GM12878 (cell line): ENCODE measurements at regions not wholly inside any gene's neighbourhood (a gene's known extent, or its start where the extent isn't known, plus 50 kb on each side); places are given as distances from the start of the nearest gene placed in this dataset.

ENCODE experiments used
- ASH2L ChIP-seq: fragments of 300-600, 200-600 bp; sonication (generic); IDR thresholded peaks from 2 replicates; pipeline ENCODE4 v1.6.1; 2017; ENCODE audit warnings: low read depth, mild to moderate bottlenecking, borderline replicate concordance
- BHLHE40 ChIP-seq, 2 experiments: fragments of 450-650 bp in 1 of 2; IDR thresholded peaks; 2 replicates each; pipeline ENCODE4 v1.6.1; 2011 to 2017; ENCODE audit warnings: low read depth in 2 of 2, borderline replicate concordance in 1 of 2, improper control_type of control experiment in 1 of 2, low read length in 1 of 2, mild to moderate bottlenecking in 1 of 2
- CTCF ChIP-seq, 3 experiments: IDR thresholded peaks in 2 of 3; conservative IDR thresholded peaks in 1 of 3; 2 replicates each; pipeline ENCODE4 v1.5.1; 2011; ENCODE audit warnings: low read depth in 3 of 3, low read length in 3 of 3, mild to moderate bottlenecking in 3 of 3, control low read depth in 2 of 3, moderate library complexity in 2 of 3, inconsistent platforms in 1 of 3, mixed read lengths in 1 of 3; ENCODE audit not compliant: control insufficient read depth in 2 of 3, insufficient read depth in 1 of 3; ENCODE audit errors: extremely low read depth in 1 of 3
- EP300 ChIP-seq, 2 experiments: fragments of 150-350 bp in 1 of 2; IDR thresholded peaks; 2 replicates each; pipeline ENCODE4 v1.6.1; 2011 to 2012; ENCODE audit warnings: low read depth in 2 of 2, low read length in 2 of 2, borderline replicate concordance in 1 of 2, improper control_type of control experiment in 1 of 2, inconsistent platforms in 1 of 2; ENCODE audit not compliant: control insufficient read depth in 1 of 2
- JUND ChIP-seq: IDR thresholded peaks from 2 replicates; pipeline ENCODE4 v1.6.1; 2012; ENCODE audit warnings: low read depth, mild to moderate bottlenecking, low read length, improper control_type of control experiment, moderate library complexity
- POLR2A ChIP-seq: IDR thresholded peaks from 2 replicates; pipeline ENCODE4 v1.6.1; 2011; ENCODE audit warnings: low read depth, mild to moderate bottlenecking, low read length
- POLR2AphosphoS5 ChIP-seq: IDR thresholded peaks from 2 replicates; pipeline ENCODE4 v1.6.1; 2011; ENCODE audit warnings: mild to moderate bottlenecking, low read length, inconsistent platforms
- RAD21 ChIP-seq: IDR thresholded peaks from 2 replicates; pipeline ENCODE4 v1.6.1; 2011; ENCODE audit warnings: mild to moderate bottlenecking, low read depth, low read length, moderate library complexity; ENCODE audit not compliant: insufficient read depth
- RAD51 ChIP-seq: fragments of 450-650 bp; IDR thresholded peaks from 2 replicates; pipeline ENCODE4 v1.6.1; 2016; ENCODE audit warnings: moderate library complexity, mild to moderate bottlenecking, inconsistent platforms
- SMC3 ChIP-seq: IDR thresholded peaks from 2 replicates; pipeline ENCODE4 v1.6.1; 2011; ENCODE audit warnings: low read length, improper control_type of control experiment, borderline replicate concordance
- TAF1 ChIP-seq: IDR thresholded peaks from 2 replicates; pipeline ENCODE4 v1.6.1; 2011; ENCODE audit warnings: mild to moderate bottlenecking, low read depth, low read length, borderline replicate concordance
- TCF7 ChIP-seq: IDR thresholded peaks from 2 replicates; pipeline ENCODE4 v1.6.1; 2014; ENCODE audit warnings: antibody characterized with exemption, borderline replicate concordance
- USF2 ChIP-seq: IDR thresholded peaks from 2 replicates; pipeline ENCODE4 v1.6.1; 2011; ENCODE audit warnings: low read depth, low read length, improper control_type of control experiment, borderline replicate concordance
- ZNF274 ChIP-seq: IDR thresholded peaks from one replicate; pipeline ENCODE4 v1.8.0; 2011; ENCODE audit not compliant: insufficient read length, insufficient read depth

- no peak for TF ChIP-seq TCF7
- no peak for TF ChIP-seq TAF1
- TF ChIP-seq JUND: no peak
- TF ChIP-seq SMC3: no peak
- no peak for TF ChIP-seq RAD51
- TF ChIP-seq CTCF (IDR thresholded peaks at IDR 0.05 in 2 of 3, conservative IDR thresholded peaks at IDR 0.05 in 1 of 3; ENCODE audit: control insufficient read depth in 2 of 3, extremely low read depth in 1 of 3, insufficient read depth in 1 of 3, low read depth in 3 of 3, low read length in 3 of 3): no peak
- TF ChIP-seq EP300 (IDR thresholded peaks at IDR 0.05; ENCODE audit: borderline replicate concordance in 1 of 2, control insufficient read depth in 1 of 2, low read depth in 2 of 2, low read length in 2 of 2): no peak
- no peak for TF ChIP-seq POLR2AphosphoS5
- no peak for TF ChIP-seq ASH2L
- no peak for TF ChIP-seq POLR2A
- no peak for TF ChIP-seq USF2
- TF ChIP-seq BHLHE40 (IDR thresholded peaks at IDR 0.05; ENCODE audit: borderline replicate concordance in 1 of 2, low read depth in 2 of 2, low read length in 1 of 2): no peak
- no peak for TF ChIP-seq ZNF274
- no peak for TF ChIP-seq RAD21
Measured at GRCh38 chr3:154615471-154615870, 185.5 kb upstream of the GPR149 start.
